T-helper 1 cell (primary cell): ENCODE measurements at regions not wholly inside any gene's neighbourhood (a gene's known extent, or its start where the extent isn't known, plus 50 kb on each side); places are given as distances from the start of the nearest gene placed in this dataset.

Experiments
- DNase-seq, 5 donors: peaks; one replicate each; pipeline ENCODE4 v3.0.0-alpha.2; 2012 to 2020

- peak; percentile 16 to 38 (median 36) for DNase-seq
Observed at GRCh38 chr15:98421419-98422129, 226.8 kb upstream of the IGF1R start.

- no peak for DNase-seq
Observed at GRCh38 chr15:98422130-98422478, 226.2 kb upstream of the IGF1R start.

- no peak for DNase-seq
Observed at GRCh38 chr15:98425173-98425572, 223.2 kb upstream of the IGF1R start.

GRCh38 chr15:98427321-98427720 is 221.0 kb upstream of the IGF1R start:
- DNase-seq: no peak

- peak; percentile 14 to 40 (median 31) for DNase-seq
Observed at GRCh38 chr15:98428253-98428989, 219.9 kb upstream of the IGF1R start.

GRCh38 chr15:98431171-98431570 is 217.2 kb upstream of the IGF1R start:
- DNase-seq: no peak

- no peak for DNase-seq
Observed at GRCh38 chr15:98433346-98433745, 215.0 kb upstream of the IGF1R start.

- no peak for DNase-seq
Observed at GRCh38 chr15:98433856-98434255, 214.5 kb upstream of the IGF1R start.

- no peak for DNase-seq
Observed at GRCh38 chr15:98437752-98438151, 210.6 kb upstream of the IGF1R start.

GRCh38 chr15:98438326-98438725 is 210.0 kb upstream of the IGF1R start:
- no peak for DNase-seq

- DNase-seq: no peak
Observed at GRCh38 chr15:98438907-98439306, 209.4 kb upstream of the IGF1R start.

- DNase-seq: no peak
Observed at GRCh38 chr15:98439523-98439942, 208.8 kb upstream of the IGF1R start.

- DNase-seq: no peak
Observed at GRCh38 chr15:98440917-98441316, 207.4 kb upstream of the IGF1R start.

GRCh38 chr15:98441599-98441998 is 206.7 kb upstream of the IGF1R start:
- DNase-seq: no peak

- peak in 2 of 5 donors; percentile 36 to 37 for DNase-seq
Observed at GRCh38 chr15:98442379-98442833, 205.9 kb upstream of the IGF1R start.

- no peak for DNase-seq
Observed at GRCh38 chr15:98442901-98443300, 205.4 kb upstream of the IGF1R start.

- no peak for DNase-seq
Observed at GRCh38 chr15:98443526-98443925, 204.8 kb upstream of the IGF1R start.

- DNase-seq: no peak
Observed at GRCh38 chr15:98444138-98444537, 204.2 kb upstream of the IGF1R start.

- no peak for DNase-seq
Observed at GRCh38 chr15:98445315-98445714, 203.0 kb upstream of the IGF1R start.

- no peak for DNase-seq
Observed at GRCh38 chr15:98446083-98446482, 202.3 kb upstream of the IGF1R start.

GRCh38 chr15:98447069-98447468 is 201.3 kb upstream of the IGF1R start:
- no peak for DNase-seq

GRCh38 chr15:98451236-98451635 is 197.1 kb upstream of the IGF1R start:
- no peak for DNase-seq

GRCh38 chr15:98452238-98452637 is 196.1 kb upstream of the IGF1R start:
- DNase-seq: no peak

- DNase-seq: no peak
Observed at GRCh38 chr15:98455904-98456303, 192.4 kb upstream of the IGF1R start.
